GM11168 (cell line): ENCODE measurements at regions not wholly inside any gene's neighbourhood (a gene's known extent, or its start where the extent isn't known, plus 50 kb on each side); places are given as distances from the start of the nearest gene placed in this dataset.

Experiments
- in situ Hi-C: fragments of 300-500 bp; cut with MboI; formaldehyde crosslinking; loops from one replicate; pipeline ENCODE4 v1.12.0; 2022; ENCODE audit warnings: low sequenced_read_pairs; ENCODE audit not compliant: unreplicated experiment

DNA sequence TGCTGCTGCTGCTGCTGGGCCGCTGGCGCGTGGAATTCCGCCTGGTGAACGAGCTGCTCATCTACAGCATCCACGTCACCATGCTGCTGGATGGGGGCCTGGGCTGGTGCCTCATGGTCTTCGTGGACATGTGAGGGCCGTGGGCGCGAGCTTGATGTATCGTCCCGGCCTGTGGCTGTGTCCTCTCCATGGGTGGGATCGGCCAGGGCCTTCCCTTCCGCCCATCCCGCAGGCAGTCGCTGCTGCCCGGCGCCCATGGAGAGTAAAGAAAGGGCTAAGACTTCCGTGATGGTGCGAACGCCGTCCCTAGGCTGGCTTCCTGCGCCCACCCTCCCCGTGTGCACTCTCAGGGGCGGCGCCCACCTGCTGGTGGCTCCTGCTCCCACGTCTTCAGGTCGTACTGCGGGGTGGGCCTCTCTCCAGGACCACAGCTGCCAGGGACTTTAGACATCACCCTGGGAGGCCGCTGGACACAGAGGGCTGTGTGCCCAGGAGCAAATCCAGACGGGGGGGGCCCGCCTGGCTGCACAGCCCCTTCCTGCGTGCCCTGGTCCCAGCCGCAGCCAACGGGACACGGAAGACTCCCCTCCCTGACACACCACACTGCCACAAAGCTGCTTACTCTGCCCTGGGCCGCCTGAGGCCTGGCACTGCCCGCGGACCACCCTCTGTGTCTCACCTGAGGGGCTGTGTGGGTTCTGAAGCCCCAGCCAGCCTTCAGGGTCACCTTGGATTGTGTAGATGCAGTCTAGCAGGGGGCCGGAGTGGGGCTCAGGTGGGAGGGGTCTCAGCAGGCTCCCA, 167.5 kb downstream of the SEPTIN7 start:
- in situ Hi-C loops: no loop called here

DNA sequence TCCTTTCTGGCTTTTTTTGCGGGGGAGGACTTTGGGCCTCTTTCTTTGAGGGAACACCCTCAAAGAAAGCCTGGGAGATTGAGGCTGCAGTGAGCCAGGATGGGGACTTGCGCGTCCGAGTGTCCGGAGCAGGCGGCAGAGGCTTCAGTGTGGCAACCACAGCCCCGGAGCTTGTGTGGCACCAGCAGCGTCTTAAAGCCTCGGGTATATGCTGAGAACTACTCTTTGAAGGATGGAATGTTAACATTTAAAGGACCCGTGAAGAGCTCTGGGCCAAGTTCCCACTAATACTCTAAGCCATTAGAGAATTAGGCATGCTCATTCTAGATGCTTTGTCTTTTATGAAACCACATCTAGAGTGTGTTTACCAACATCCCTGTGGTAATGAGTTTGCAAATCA, 168.2 kb downstream of the SEPTIN7 start:
- in situ Hi-C loops: no loop called here

DNA sequence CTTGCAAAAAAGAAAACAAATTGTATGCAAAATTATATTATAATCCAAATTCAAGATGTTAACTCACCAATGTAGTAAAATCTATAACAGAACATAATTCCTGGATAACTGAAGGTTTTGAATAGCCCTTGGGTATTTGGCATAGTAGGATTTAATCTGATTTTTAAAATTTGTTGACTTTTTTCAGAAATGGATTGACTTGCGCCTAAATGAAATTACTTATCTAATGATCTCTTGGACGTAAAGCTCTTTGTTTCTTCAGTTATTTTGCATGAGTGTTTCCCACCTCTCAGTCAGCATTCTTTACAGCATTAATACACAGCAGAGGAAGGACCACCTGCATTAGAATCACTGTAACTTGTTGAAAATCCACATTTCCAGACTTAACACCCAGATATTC, 169.6 kb downstream of the SEPTIN7 start:
- in situ Hi-C loops: loop anchor here (10.0 kb wide), 1 partner anchor 46 kb away; no protein-coding TSS in a partner anchor

DNA sequence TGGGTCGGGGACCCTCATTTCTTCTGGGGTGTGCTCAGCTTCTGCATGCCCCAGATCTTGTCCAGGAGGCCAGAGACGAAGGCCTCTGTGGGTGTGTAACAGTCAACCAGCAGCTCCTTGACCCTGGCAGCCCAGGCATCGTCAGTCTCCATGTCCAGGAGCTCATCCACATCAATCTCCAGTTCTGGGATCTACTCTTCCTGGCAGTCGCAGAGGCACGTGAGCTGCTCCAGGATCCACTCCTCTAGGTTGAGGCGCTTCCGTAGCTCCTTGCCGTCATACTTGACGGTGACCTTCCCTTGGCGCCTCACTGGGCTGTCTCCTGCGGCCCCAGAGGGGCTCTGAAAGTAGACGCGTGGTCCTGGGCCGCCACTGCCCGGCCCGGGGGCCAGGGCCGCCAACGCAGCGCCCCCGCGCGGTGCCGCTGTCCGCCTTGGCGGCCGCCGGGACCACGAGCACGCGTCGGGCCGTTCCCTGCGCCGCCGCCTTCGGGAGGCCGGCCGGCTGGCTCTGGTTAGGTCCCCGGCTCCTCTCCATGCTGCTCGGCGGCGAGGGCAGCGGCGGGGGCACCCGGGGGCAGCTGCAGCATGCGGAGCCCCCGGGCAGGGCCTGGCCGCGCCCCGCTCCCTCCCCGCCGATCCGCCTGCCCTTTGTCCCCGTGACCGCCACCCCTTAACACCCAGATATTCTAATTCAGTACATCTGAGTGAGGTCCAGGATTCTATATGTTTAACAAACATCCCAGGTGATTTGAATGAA, 170.5 kb downstream of the SEPTIN7 start:
- in situ Hi-C loops: loop anchor here (10.0 kb wide), 1 partner anchor 47 kb away; no protein-coding TSS in a partner anchor

DNA sequence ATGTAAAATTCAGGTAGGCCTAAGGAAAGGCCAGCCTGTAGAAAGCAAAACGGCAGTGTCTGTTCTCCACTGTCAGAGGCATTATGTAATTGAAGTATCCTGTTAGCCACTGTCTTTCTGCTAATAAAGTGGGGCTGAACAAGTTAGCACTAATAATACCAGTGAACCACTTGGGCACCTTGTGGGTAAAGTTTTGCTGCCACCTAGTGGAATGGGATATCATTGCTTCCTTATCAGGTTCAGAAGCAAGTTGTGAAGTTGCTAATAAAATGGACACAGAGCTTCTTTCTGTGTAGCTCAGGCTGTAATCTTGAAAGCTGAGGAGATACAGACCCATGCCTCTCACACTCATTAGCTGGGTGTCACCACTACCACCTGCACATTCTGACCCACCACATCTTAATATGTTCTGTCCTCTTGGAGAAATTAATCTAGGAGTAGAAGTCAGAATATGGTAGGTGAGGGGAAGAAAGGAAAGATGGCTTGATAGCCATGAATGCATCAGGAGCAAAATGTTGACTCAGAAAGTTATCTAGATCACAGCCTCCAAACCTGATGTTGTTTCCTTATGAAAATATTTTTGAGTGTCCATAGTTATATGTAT, 175.1 kb downstream of the SEPTIN7 start:
- in situ Hi-C loops: loop anchor here (10.0 kb wide), 1 partner anchor 51 kb away; no protein-coding TSS in a partner anchor

DNA sequence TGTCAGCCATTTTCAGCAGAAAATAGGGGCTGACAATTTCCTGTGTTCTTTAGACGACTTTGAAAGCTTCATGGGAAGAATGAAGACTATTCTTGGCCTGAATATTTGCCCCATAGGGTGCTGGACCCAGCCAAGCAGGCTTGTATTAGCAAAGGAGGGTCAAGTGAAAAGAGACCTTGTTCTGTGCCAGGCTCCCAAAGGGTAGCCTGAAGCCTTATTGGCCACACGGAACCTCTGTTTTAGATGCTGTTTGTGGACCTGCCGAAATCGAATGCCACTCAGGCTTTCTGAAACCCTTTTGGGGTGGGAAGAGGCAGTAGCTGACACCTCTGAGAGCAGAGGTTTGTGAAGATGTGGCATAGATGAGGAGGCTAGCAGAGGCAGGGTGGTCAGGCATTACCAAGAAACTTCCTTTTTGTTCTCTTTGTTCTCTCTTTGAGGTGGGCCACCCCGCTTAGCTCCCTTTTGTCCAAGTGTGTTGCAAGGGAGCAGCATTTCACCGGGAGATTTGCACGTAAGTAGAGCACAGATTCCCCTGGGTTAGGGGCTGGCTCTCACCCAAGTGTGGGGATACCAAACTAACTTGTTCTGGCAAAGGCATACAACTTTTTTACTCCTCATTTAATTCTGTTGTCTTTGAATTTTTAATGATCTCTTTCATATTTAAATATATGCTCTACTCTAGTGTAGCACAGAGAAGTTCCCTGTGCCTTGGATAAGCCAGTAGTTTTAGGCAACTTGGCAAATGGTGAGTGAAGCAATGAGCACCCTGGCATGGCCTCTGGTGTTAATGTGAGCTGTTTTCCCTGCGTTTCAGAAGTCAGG, 174.0 kb upstream of the EEPD1 start:
- in situ Hi-C loops: loop anchor here (10.0 kb wide), 1 partner anchor 54 kb away; no protein-coding TSS in a partner anchor

DNA sequence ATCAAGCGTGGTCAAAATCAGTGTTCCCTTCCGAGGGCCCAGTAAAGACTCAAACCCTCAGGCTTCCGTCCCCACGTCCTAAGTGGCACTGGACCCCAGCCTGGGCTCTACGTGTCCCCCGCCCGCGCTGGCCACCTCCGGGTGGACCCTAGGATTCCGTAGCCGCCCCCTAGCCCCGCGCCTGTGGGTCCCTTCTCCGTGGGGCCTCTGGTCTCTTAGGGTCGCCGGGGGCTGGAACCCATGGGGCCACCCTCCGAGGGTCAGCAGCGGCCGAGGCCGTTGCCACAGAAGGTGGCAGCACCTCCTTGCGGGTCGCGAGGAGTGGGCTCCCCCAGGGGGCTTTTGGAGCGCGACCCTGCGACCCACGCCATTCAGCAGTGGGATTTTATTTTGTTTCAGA, 170.5 kb upstream of the EEPD1 start:
- in situ Hi-C loops: no loop called here

DNA sequence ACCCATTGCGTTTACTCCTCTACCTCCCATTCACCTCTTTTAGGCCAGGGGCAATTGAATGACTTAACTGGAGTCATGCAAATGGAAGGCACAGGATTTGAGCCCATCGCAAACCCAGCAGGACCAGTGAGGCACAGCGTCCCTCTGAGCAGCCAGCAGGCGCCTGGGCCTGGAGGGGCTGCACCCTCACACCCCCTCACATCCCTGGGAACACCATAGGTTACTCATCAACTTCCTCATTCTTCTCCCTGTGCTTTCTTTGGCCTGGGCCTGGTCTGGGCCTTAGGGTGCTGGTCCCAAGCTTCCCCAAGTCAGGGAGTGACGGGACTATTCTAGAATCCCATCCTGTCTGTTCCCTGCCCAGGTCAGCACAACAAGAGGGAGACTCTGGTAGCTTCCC, 169.4 kb upstream of the EEPD1 start:
- in situ Hi-C loops: no loop called here

DNA sequence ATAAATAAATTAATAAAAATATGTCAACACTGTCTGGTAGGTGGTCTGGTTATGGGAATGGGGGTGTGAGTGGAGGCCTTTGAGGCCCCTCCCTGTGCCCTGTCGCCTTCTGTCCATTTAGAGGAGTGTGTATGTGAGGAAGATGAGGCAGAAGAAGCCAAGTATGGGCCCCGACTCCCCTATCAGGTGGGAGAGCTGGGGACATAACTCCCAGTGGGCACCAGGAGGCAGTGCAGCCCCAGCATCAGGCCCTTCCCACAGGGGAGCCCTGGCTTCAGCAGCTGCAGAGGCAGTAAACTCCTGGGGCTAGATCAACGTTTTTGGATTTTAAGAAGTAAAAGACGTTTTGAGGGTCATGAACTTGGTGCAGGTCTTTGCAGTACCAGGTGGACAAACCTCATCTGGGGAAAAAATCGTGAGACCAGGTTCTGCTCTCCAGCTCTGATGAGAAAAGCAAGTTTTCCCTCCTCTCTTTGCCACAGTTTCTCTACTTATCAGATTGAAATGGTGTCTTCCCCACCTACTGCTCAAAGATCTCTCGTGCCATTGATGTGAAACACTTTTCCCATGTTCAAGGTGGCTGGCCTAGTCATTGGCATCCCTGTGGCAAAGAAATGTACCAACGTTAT, 167.8 kb upstream of the EEPD1 start:
- in situ Hi-C loops: no loop called here

DNA sequence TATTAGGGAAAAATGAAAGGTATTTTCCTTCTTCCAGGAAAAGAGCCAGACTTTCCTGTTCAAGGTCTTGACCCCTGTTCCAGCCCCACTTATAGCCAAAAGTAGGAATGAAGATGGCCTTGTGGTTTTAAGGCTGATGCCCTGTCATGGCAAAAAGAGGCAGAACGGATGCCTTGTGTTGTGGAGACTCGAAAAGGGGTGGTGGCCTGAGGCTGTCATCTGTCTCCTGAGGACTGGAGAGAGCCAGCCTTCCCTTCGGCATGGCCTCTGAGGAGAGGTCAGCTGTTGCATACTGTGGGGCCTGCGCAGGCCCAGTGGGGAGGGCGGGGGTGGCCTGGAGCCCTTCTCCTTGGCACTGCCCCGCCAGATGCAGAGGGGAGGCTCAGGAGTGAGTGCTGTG, 166.0 kb upstream of the EEPD1 start:
- in situ Hi-C loops: no loop called here

DNA sequence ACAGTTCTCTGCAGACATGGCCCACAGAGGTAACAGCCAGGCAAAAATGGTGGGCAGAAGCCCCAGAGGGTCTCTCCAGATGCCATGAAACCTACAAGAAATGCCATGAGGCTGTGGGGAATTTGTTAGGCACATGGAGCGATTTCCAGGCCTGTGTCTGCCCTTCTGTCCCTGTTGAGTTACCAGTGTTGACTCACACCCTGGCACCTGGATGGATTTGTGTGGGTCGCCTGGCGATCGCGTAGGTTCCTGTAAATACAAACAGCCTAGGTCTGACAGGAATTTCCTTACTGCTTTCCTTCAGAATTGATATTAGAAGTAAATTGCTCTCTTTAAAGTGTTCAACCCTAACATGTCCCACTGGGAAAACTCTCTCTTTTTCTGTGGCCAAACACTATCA, 164.9 kb upstream of the EEPD1 start:
- in situ Hi-C loops: no loop called here

DNA sequence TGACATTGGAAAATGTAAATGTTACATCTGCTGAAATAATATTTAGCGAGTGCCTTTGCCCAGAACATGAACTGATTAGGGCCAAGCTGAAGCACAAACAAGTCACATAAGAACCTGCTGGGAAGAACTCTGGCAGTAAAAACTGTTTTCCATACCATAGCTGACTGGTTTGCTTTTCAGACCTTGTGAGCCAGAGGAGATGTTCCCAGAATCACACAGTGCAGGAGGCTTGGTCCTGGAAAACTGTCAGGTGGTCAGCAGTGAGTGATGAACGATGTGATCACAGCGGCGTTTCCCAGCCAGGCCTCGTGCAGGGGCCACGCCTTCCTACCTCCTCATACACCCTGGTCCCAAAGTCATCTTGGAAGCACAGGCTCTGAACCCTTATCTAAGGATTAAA, 164.2 kb upstream of the EEPD1 start:
- in situ Hi-C loops: no loop called here

DNA sequence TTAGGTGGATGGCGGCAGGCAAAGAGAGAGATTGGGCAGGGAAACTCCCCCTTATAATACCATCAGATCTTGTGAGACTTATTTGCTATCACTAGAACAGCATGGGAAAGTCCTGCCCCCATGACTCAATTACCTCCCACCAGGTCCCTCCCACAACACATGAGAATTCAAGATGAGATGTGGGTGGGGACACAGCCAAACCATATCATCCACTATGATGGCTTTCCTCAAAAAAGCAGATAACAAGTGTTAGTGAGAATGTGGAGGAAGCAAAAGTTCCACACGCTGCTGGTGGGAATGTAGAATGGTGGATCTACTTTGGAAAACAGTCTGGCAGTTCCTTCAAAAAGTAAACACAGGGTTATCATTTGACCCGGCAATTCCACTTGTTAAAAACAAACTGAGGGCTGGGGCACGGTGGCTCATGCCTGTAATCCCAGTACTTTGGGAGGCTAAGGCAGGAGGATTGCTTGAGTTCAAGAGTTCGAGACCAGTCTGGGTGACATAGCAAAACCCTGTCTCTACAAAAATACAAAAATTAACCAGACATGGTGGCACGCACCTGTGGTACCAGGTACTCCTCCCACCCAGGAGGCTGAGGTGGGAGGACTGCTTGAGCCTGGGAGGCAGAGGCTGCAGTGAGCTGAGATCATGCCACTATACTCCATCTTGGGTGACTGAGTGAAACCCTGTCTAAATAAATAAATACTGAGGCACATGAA, 161.4 kb upstream of the EEPD1 start:
- in situ Hi-C loops: loop anchor here (10.0 kb wide), 1 partner anchor 303 kb away; no protein-coding TSS in a partner anchor

DNA sequence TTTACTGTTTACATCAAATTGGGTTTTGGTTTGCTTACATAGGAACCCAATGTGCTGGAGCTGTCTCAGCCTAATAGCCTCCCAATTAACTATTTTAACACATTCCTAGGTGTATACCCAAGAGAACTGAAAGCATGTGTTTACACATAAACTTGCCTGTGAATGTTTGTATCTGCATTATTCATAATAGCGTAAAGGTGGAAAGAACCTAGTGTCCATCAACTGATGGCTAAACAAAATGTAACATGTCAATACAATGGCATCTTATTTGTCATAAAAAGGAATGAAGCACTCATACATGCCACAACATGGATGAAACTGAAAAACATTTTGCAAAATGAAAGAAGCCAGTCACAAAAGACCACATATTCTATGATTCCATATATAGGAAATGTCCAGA, 160.6 kb upstream of the EEPD1 start:
- in situ Hi-C loops: loop anchor here (10.0 kb wide), 1 partner anchor 302 kb away; no protein-coding TSS in a partner anchor

DNA sequence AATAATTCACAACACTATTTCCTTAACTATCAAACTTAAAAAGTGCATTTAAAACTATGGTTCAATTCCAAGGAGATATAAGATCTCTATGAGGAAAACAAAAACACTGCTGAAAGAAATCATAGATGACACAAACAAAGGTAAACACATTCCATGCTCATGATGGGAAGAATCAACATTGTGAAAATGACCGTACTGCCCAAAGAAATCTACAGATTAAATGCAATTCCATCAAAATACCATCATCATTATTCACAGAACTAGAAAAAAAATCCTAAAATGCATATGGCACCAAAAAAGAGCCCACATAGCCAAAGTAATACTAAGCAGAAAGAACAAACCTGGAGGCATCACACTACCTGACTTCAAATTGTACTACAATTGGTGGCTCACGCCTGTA, 159.9 kb upstream of the EEPD1 start:
- in situ Hi-C loops: loop anchor here (10.0 kb wide), 1 partner anchor 302 kb away; no protein-coding TSS in a partner anchor

DNA sequence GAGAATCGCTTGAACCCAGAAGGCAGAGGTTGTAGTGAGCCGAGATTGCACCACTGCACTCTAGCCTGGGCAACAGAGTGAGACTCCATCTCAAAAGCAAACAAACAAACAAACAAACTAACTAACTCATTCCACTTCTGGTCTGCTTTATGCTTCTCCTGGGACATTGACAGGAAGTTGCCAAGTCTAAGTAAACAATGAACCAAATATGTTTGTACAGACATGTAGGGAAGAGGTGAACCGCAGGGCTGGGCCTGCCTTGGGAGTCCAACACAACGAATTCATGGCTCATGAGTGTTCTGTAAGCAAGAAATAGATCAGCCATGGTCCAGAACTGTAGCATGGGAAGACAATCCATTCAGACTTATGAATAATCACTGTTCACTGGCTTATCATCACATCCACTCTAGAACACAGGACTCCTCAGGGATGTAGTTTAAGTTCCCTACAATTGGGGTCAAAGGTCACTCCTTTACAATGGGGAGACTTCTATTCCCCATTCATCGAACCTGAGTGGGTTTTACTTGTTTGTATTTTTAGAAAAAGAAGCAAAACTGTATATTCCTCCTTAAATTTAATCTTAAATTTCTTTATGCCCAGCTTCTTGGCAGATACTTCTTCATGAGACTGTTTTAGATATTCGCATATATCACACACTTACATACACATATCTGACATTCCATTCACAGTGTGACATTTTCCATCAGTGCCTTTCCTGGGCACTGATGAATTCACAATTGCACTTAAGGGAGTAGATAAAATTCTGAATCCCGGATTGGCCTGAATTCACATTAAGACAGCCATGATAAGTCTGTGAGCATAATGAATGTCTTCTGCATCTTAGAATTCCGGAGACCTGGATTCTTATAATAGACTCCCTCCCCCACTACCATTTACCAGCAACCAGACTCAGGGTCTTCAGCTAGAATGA, 159.1 kb upstream of the EEPD1 start:
- in situ Hi-C loops: loop anchor here (10.0 kb wide), 1 partner anchor 301 kb away; no protein-coding TSS in a partner anchor

DNA sequence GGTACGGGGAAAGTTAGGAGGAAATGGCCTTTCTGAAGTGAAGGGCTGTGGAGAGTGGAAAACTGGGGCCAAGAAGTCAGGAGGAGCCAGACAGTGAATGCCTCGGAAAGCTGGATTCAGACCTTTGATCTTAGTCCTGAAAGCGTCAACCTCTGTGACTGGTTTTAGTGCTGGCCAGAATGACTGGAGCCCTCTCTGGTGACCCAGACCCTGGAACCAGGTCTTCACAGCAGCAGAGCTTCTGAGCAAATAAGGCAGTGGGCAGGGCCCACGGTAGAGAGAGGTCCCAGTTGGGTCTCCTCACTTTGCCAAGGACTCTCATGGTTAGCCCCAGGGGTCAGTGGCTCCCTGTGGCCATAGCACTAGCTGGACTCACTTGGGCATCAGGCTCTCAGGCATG, 157.7 kb upstream of the EEPD1 start:
- in situ Hi-C loops: loop anchor here (10.0 kb wide), 1 partner anchor 299 kb away; no protein-coding TSS in a partner anchor

DNA sequence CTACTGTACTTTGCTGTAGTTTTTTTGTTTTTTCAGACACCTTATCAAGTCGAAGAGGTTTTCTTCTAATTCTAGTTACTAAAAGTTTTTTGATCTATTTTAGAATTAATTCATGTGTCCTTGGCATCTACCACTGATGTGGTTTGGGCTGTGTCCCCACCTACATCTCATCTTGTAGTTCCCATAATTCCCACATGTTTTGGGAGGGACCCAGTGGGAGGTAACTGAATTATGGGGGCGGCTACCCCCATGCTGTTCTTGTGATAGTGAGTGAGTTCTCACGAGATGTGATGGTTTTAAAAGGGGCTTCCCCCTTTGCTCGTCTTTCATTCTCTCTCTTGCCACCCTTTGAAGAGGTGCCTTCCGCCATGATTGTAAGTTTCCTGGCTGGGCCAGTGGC, 154.6 kb upstream of the EEPD1 start:
- in situ Hi-C loops: loop anchor here (10.0 kb wide), 1 partner anchor 296 kb away; no protein-coding TSS in a partner anchor
